GM12874 (cell line): ENCODE measurements at regions not wholly inside any gene's neighbourhood (a gene's known extent, or its start where the extent isn't known, plus 50 kb on each side); places are given as distances from the start of the nearest gene placed in this dataset.

Experiments
- CTCF ChIP-seq: IDR thresholded peaks from 2 replicates; pipeline ENCODE4 v1.5.1; 2011; ENCODE audit warnings: low read depth, mild to moderate bottlenecking, control low read depth, low read length, moderate library complexity; ENCODE audit not compliant: insufficient read depth

GRCh38 chr7:156019308-156019707 lies 207.0 kb upstream of the SHH start:
- TF ChIP-seq CTCF, result no peak

DNA sequence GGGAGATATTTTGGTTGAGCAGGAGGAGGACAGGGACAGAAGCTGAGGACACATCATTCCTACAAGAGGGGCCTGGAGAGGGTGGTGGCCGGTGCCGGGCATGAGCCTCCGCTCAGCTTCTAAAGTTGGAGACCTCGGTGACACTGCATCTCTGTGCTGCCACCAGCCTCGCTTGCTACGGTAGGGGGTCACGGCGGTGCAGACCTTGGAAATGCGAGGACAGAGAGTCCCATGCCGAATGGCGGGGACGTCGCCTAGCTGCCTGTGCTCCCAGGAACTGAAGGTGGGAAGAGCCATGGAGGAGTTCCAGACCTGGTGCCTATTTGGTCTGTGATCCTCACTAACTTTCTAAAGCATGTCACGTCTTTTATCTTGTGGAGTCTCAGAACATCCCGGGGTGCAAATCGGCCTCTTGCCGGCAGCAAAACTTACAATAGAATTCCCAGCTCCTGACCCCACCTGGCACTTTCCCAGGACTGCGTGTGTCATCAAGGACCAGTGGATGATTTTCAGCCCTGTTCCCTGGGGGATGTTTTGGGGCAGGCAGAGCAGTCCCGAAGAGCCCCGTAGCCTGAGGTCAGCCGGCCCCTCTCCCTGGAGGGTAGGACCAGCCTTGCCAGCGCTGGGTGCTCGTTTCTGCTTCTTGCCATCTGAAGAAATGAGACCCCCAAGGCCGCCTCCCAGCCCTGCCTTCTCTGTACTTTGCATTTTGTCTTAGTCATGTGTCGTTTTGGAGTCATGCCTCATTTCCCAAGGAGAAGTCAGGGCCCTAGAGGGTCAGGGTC lies 205.8 kb upstream of the SHH start:
- TF ChIP-seq CTCF, result no peak

GRCh38 chr7:156017431-156017830 lies 205.2 kb upstream of the SHH start:
- no peak for TF ChIP-seq CTCF

DNA sequence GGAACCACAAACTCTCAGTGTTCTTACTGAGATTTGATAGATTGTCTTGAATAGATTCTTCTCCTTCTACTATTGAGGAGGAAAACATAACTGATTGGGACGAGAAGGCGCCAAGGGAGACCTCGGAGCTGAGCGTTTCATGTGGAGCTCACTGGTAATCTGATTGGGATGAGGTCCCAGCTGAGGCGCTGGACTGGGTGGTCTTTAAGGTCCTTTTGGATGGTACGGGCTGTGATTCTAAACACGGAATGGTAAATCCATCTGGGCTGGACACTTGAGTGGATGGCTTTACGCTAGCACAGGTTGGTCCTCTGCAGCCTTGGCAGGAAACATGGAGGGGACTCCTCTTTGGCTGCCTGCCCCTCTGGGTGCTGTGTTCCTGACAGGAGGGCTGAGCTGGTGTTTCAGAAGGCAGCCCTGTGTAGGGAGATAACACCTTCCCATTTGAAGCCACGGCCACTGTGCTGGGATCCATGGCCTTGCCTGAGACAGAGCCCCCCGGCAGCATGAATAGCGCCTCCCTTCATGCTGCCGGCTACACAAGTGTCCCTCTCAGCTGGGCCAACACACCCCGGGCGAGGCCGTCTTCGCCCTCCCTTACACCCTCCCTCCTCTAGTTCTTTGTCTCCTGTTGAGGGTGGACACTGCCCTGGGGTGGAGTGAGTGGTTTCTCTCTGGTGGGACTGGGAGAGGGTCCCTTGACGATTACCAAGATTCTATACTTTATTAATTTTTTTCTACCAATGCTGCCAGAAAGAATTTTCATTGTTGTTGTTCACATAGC lies 203.2 kb upstream of the SHH start:
- no peak for TF ChIP-seq CTCF

DNA sequence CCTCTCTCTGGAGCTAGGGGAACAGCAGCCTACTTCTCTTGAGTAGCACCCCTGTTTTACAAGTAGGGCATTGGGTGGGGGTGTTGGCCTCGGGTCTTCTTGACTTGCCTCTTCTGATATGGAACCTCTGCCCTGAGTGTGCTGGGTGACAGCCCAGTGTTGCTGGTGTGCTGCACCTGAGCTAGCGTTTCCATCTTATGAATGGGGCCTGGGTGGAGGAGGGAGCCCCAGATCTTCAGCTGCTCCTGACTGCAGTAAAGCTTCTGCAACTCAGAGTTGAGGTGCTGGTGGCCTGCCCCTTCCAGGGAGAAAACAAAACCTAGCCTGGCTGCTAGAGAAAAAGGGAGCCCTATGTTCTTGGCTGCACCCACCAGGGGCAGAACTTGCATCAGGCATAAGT lies 202.5 kb upstream of the SHH start:
- no peak for TF ChIP-seq CTCF

- no peak for TF ChIP-seq CTCF
These were observed 201.9 kb upstream of the SHH start for GRCh38 chr7:156014201-156014600.

- no peak for TF ChIP-seq CTCF
These were observed 200.1 kb upstream of the SHH start for GRCh38 chr7:156012412-156012811.
